ENCODE measurements at regions not wholly inside any gene's neighbourhood (a gene's known extent, or its start where the extent isn't known, plus 50 kb on each side); places are given as distances from the start of the nearest gene placed in this dataset.
"Not testable (repeated sequence)": the region's sequence is repeated elsewhere in the genome, so short reads cannot be mapped to it uniquely, and the experiment has no call there.

- no peak for DNase-seq
Measured at GRCh38 chr1:173347282-173347818, 129.8 kb upstream of the PRDX6 start.

- not testable (repeated sequence) for DNase-seq
Measured at GRCh38 chr1:173352635-173353034, 124.5 kb upstream of the PRDX6 start.

- no peak for DNase-seq
Measured at GRCh38 chr1:173353350-173353749, 123.8 kb upstream of the PRDX6 start.

DNA sequence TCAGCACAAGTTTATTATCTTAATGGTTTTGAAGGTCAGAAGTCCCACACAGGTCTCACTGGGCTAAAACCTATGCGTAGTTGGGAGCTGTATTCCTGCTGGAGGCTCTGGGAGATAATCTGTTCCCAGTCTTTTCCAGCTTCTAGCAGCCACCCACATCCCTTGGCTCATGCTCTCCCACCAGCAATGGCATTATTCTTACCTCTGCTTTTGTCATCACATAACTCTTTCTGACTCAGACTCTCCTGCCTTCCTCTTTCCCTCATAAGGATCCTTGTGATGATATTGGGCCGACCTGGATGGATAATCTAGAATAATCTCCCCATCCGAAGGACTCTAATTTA is 122.2 kb upstream of the PRDX6 start:
- DNase-seq = no peak

DNA sequence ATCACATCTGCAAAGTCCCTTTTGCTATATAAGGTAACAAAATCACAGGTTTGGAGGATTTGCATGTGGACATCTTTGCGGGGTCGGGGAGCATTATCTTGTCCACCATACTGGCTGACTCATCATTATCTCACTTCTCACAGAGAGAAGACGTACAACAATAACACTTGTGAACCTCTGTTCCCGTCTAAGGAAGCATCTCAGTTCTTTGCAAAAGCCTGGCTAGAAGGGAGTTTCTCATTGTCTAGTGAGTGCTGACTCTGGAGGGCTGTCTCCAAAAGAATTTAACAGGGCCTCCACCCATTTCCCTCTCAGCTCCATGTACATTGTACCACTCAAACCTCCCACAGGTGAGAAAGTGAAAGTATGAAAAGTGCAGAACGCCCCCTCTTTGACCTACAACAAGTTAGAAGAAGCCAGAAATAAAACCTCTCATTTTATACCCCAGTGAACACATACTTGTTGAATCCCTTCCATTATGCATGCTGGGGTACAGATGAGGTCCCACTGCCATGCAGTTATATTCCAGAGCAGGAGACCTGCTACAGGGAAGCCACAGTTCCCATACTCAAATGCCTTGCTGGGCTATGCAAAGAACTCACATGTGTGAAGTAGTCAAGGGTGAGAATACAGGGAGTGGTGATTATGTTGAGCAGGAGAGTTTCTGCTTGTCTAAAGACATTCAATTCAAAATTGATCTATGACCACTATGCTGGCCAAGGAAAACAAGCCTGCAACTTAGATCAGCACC is 121.7 kb upstream of the PRDX6 start:
- no peak for DNase-seq

- DNase-seq = no peak
Measured at GRCh38 chr1:173356191-173356762, 120.9 kb upstream of the PRDX6 start.

GRCh38 chr1:173360487-173361063 is 116.6 kb upstream of the PRDX6 start:
- DNase-seq = no peak

- DNase-seq = no peak
Measured at GRCh38 chr1:173362543-173362942, 114.6 kb upstream of the PRDX6 start.

GRCh38 chr1:173364827-173365226 is 112.3 kb upstream of the PRDX6 start:
- DNase-seq = no peak

GRCh38 chr1:173365341-173365740 is 111.8 kb upstream of the PRDX6 start:
- no peak for DNase-seq

- DNase-seq = no peak
Measured at GRCh38 chr1:173367136-173367535, 110.0 kb upstream of the PRDX6 start.

DNA sequence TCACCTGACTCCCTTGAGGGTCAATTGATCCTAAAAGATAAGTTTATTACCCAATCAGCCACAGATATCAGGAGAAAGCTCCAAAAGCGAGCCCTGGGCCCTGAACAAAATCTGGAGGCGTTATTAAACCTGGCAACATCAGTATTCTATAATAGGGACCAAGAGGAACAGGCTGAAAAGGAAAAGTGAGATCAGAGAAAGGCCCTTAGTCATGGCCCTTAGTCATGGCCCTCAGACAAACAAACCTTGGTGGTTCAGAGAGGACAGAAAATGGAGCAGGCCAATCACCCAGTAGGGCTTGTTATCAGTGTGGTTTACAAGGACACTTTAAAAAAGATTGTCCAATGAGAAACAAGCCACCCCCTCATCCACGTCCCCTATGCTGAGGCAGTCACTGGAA is 106.5 kb upstream of the PRDX6 start:
- not testable (repeated sequence) for DNase-seq

DNA sequence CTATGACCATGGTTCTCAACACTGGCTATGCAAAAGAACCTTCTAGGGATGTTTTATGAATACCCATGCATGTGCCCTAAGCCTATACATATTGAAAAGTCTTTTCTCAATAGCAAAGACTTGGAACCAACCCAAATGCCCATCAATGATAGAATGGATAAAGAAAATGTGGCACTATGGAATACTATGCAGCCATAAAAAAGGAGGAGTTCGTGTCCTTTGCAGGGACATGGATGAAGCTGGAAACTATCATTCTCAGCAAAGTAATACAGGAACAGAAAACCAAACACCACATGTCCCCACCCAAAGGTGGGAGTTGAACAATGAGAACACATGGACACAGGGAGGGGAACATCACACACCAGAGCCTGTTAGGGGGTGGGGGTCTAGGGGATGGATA is 101.1 kb upstream of the PRDX6 start:
- DNase-seq = not testable (repeated sequence)

GRCh38 chr1:173377266-173377665 is 99.9 kb upstream of the PRDX6 start:
- no peak for DNase-seq

DNA sequence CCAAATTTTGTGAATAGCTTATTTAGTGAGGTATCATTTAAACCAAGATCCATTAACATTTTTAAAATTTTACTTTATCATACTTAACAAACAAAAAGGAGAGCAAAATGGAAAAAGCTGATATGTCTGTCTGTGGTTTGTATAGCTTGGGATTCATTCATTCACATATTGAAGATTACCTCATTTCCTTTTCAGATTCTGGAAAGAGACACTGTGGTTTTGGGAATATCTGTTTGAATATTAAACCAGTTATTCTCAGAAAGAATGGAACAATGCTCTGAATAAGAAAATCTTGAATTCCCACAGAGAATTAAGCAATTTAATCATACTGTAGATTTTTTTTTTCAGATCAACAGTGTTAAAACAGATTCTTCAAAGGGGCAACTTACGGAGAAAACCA is 93.8 kb upstream of the PRDX6 start:
- DNase-seq = no peak

- DNase-seq = no peak
Measured at GRCh38 chr1:173388352-173388751, 88.8 kb upstream of the PRDX6 start.

- DNase-seq = no peak
Measured at GRCh38 chr1:173392895-173393658, 84.1 kb upstream of the PRDX6 start.

DNA sequence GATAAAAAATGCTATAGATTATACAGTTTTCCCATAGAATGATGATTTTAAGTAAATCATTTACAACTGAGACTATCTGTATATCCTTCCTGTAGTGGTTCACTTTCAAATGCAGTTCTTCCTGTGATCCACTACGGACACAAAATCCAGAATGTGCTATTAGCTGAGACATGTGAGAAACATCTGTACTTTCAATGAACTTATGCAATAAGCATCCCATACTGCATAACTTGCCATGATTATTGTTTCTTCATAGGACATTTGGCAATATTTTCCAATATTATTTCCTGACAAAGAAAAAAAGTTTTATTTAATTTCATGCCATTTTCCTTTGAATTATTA is 83.5 kb upstream of the PRDX6 start:
- no peak for DNase-seq

DNA sequence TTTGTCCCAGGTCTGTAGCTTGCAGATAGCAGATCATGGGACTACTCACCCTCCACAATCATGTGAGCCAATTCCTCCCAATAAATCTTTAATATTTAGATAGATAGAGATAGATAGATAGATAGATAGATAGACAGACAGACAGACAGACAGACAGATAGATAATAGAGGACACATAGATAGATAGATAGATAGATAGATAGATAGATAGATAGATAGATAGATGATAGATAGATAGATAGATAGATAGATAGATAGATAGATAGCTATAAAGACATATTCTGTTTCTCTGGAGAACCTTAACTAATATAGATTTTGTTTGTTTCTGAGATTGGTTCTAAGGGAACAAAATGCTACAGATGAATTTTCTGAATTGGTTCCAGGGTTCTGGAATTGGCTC is 82.3 kb upstream of the PRDX6 start:
- DNase-seq = not testable (repeated sequence)

DNA sequence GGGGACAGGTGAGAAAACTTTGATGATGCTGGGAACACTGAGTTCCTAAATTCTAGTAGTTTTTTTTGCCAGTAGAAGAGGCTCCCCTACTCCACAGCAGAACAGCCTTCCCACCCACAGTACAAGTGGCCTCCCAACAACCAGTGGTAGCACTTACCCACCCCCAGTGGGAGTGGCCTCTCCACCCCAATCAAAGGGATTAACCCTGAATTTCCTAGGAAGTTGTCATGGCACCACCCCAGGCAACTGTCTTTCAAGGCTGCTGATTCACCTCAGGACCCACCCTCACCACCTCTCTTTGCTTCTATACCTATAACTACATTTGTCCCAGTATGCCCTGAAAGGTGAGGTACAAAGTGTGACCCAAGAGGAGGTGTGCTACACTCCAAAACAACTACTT is 81.4 kb upstream of the PRDX6 start:
- DNase-seq = no peak

DNA sequence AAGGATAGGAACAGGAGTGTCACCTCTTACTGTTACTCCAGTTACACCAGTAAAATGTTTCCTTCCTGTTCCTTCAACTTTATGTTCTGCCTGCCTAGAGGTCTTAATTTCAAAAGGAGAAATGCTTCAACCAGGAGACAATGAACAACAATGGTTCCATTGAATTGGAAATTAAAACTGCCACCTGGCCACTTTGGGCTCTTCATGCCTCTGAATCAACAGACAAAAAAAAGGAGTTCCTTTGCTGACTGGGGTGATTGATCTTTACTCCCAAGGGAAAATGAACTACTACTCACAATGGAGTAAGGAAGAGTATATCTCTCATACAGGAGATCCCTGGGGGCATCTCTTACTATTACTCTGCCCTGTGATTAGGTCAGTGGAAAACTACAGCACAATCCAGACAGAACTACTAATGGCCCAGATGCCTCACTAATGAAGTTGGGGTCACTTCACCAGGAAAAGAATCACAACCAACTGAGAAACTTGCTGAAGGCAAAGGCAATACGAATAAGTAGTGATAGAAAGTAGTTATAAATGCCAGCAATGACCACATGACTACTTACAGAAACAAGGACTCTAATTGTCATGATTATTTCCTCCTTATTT is 76.6 kb upstream of the PRDX6 start:
- DNase-seq = no peak

- DNase-seq = no peak
Measured at GRCh38 chr1:173403996-173404395, 73.1 kb upstream of the PRDX6 start.

DNA sequence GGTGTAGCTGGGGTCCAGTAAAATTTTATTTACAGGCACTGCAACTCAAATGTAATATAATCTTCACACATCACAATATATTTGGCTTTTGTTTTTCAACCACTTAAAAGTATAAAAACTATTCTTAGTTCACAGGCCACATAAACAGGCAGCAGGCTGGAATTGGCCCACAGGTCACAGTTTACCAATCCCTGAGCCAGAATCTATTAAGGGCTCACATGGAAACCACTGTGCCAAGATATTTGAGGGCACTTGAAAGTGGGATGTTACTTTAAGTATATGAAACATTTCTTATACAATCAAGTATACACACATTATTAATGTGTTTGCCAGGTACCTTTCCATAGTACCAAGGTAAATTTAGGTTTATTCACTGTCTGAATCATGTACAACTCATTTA is 71.9 kb upstream of the PRDX6 start:
- no peak for DNase-seq
